HCT116 (cell line): ENCODE measurements at regions not wholly inside any gene's neighbourhood (a gene's known extent, or its start where the extent isn't known, plus 50 kb on each side); places are given as distances from the start of the nearest gene placed in this dataset.

ENCODE experiments used
- ATAC-seq: fragments of 200-7000 bp; cut with Tn5 transposase; 2 replicates; pipeline ENCODE4 v1.9.1; 2020; ENCODE audit warnings: mild to moderate bottlenecking, moderate library complexity
- BruUV-seq: library from RNA; stranded (reverse); fragments of 400-500 nt; replicated peaks from 2 replicates; lab custom pipeline; 2021; lab: Mats Ljungman, UMichigan
- CTCF ChIA-PET: fragments of 300-600 bp; sonication (Branson Sonifier 250); formaldehyde crosslinking; loops from one replicate; lab custom pipeline; 2021; ENCODE audit warnings: antibody characterized with exemption; lab: Charles Lee
- POLR2A ChIA-PET: fragments of 300-600, 350-600 bp; sonication (Branson Sonifier 250); formaldehyde crosslinking; loops from one replicate; lab custom pipeline; 2021; ENCODE audit warnings: antibody characterized with exemption; lab: Charles Lee
- RAD21 ChIA-PET, 2 experiments: fragments of 300-600 bp; sonication (Branson Sonifier 250); formaldehyde crosslinking; loops; one replicate each; lab custom pipeline; 2023; ENCODE audit warnings: low total read pairs in 2 of 2; ENCODE audit not compliant: uncharacterized antibody in 2 of 2, unreplicated experiment in 2 of 2, low non-redundant PET in 1 of 2; lab: Charles Lee
- DNase-seq: peaks from one replicate; pipeline ENCODE4 v3.0.0-alpha.2; 2010; ENCODE audit warnings: low read depth, low spot score
- H2AFZ ChIP-seq: fragments of 200-600 bp; shearing (Covaris generic), sonication (generic); 2 replicates; pipeline ENCODE4 v1.6.1; 2017; ENCODE audit warnings: low read depth, mixed run types, mixed read lengths, antibody characterized with exemption, low read length; ENCODE audit not compliant: poor library complexity, severe bottlenecking
- H3K27ac ChIP-seq: 2 replicates; pipeline ENCODE4 v1.5.1; 2012; ENCODE audit warnings: low read depth, low read length
- H3K27me3 ChIP-seq: fragments of 200-600 bp; sonication (generic); 2 replicates; pipeline ENCODE4 v1.6.1; 2016; ENCODE audit warnings: mixed run types, low read length, mixed read lengths; ENCODE audit not compliant: insufficient read depth
- H3K36me3 ChIP-seq, 2 experiments: fragments of 200-500 bp in 1 of 2; fragments of 200-600 bp in 1 of 2; sonication (Bioruptor generic) in 1 of 2; sonication (generic) in 1 of 2; 2 replicates each; pipeline versions ENCODE4 v1.5.1 to v1.6.1; 2014 to 2016; ENCODE audit warnings: low read length in 2 of 2, inconsistent platforms in 1 of 2, mixed read lengths in 1 of 2, mixed run types in 1 of 2; ENCODE audit not compliant: insufficient read depth in 2 of 2, control insufficient read depth in 1 of 2
- H3K4me1 ChIP-seq, 2 experiments: fragments of 200-600 bp in 1 of 2; sonication (generic) in 1 of 2; 2 replicates each; pipeline versions ENCODE4 v1.5.1 to v1.6.1; 2012 to 2017; ENCODE audit warnings: low read length in 2 of 2, inconsistent platforms in 1 of 2, mild to moderate bottlenecking in 1 of 2, mixed read lengths in 1 of 2, mixed run types in 1 of 2, moderate library complexity in 1 of 2; ENCODE audit not compliant: insufficient read depth in 2 of 2, control insufficient read depth in 1 of 2
- H3K4me2 ChIP-seq: fragments of 200-600 bp; sonication (generic); 2 replicates; pipeline ENCODE4 v1.6.1; 2017; ENCODE audit warnings: mixed run types, low read length, mixed read lengths
- H3K4me3 ChIP-seq, 2 experiments: fragments of 200-600 bp in 1 of 2; sonication (generic) in 1 of 2; replicated peaks in 1 of 2; 2 replicates each; pipeline ENCODE4 v1.5.1; 2011 to 2016; ENCODE audit warnings: low read length in 2 of 2, control low read depth in 1 of 2, low read depth in 1 of 2, mild to moderate bottlenecking in 1 of 2, mixed read lengths in 1 of 2, mixed run types in 1 of 2
- H3K79me2 ChIP-seq: fragments of 200-600 bp; sonication (generic); 2 replicates; pipeline ENCODE4 v1.6.1; 2017; ENCODE audit warnings: mild to moderate bottlenecking, mixed run types, low read length, moderate library complexity, mixed read lengths; ENCODE audit not compliant: insufficient read depth
- H3K9ac ChIP-seq: fragments of 200-600 bp; sonication (generic); 2 replicates; pipeline ENCODE4 v1.6.1; 2016; ENCODE audit warnings: low read length, mixed read lengths
- H3K9me2 ChIP-seq: fragments of 200-600 bp; sonication (generic), shearing (Covaris generic); 2 replicates; pipeline ENCODE4 v1.6.1; 2017; ENCODE audit warnings: mixed run types, mild to moderate bottlenecking, moderate library complexity; ENCODE audit not compliant: insufficient read depth
- H3K9me3 ChIP-seq, 2 experiments: fragments of 200-500 bp in 1 of 2; fragments of 200-600 bp in 1 of 2; sonication (Bioruptor generic) in 1 of 2; sonication (generic) in 1 of 2; 2 replicates each; pipeline ENCODE4 v1.6.1; 2014 to 2017; ENCODE audit warnings: low read length in 2 of 2, mixed read lengths in 2 of 2, inconsistent platforms in 1 of 2, low read depth in 1 of 2, mild to moderate bottlenecking in 1 of 2, mixed run types in 1 of 2, moderate library complexity in 1 of 2; ENCODE audit not compliant: control insufficient read depth in 1 of 2, insufficient read depth in 1 of 2
- H4K20me1 ChIP-seq: fragments of 200-600 bp; sonication (generic), shearing (Covaris generic); 2 replicates; pipeline ENCODE4 v1.6.1; 2017; ENCODE audit warnings: mixed run types, mild to moderate bottlenecking, moderate library complexity; ENCODE audit not compliant: insufficient read depth
- ATF3 ChIP-seq: IDR thresholded peaks from 2 replicates; pipeline ENCODE4 v1.6.1; 2012
- CBX3 ChIP-seq: IDR thresholded peaks from 2 replicates; pipeline ENCODE4 v1.6.1; 2012; ENCODE audit warnings: low read depth
- CEBPB ChIP-seq: IDR thresholded peaks from 2 replicates; pipeline ENCODE4 v1.6.1; 2012; ENCODE audit warnings: low read depth
- EGR1 ChIP-seq: IDR thresholded peaks from 2 replicates; pipeline ENCODE4 v1.6.1; 2012; ENCODE audit warnings: low read depth
- JUND ChIP-seq: IDR thresholded peaks from 2 replicates; pipeline ENCODE4 v1.6.1; 2012
- MAX ChIP-seq: IDR thresholded peaks from 2 replicates; pipeline ENCODE4 v1.6.1; 2012
- POLR2A ChIP-seq: IDR thresholded peaks from 2 replicates; pipeline ENCODE4 v1.7.0; 2011; ENCODE audit warnings: borderline replicate concordance; ENCODE audit not compliant: insufficient read depth, insufficient read length; ENCODE audit errors: extremely low read depth
- POLR2AphosphoS5 ChIP-seq: IDR thresholded peaks from 2 replicates; pipeline ENCODE4 v1.6.1; 2011; ENCODE audit warnings: mild to moderate bottlenecking, low read depth, low read length, moderate library complexity
- RAD21 ChIP-seq: IDR thresholded peaks from 2 replicates; pipeline ENCODE4 v1.6.1; 2012; ENCODE audit warnings: low read depth, mild to moderate bottlenecking
- SP1 ChIP-seq: IDR thresholded peaks from 2 replicates; pipeline ENCODE4 v1.6.1; 2012; ENCODE audit warnings: low read depth
- SRF ChIP-seq: IDR thresholded peaks from 2 replicates; pipeline ENCODE4 v1.6.1; 2012; ENCODE audit warnings: low read depth
- ZFX ChIP-seq: fragments of 450-650 bp; IDR thresholded peaks from 2 replicates; pipeline ENCODE4 v1.6.1; 2017
- ZNF274 ChIP-seq: fragments of 200-500 bp; sonication (Bioruptor generic); IDR thresholded peaks from 2 replicates; pipeline ENCODE4 v1.6.1; 2014; ENCODE audit warnings: mild to moderate bottlenecking, low read depth, low read length, inconsistent platforms
- intact Hi-C: fragments of 100-400 bp; cut with micrococcal nuclease; formaldehyde crosslinking; loops from 2 replicates; pipeline ENCODE4 v1.10.0; 2022
- TF ChIP-seq, protein P1 (sequence below): IDR thresholded peaks from 2 replicates; pipeline ENCODE4 v1.6.1; 2012; ENCODE audit warnings: low read depth
- TF ChIP-seq, protein P2 (sequence below): IDR thresholded peaks from 2 replicates; pipeline ENCODE4 v1.6.1; 2011; ENCODE audit warnings: mild to moderate bottlenecking, low read length, moderate library complexity; ENCODE audit not compliant: insufficient replicate concordance; ENCODE audit errors: extremely low read depth
- TF ChIP-seq, protein P3 (sequence below), 3 experiments: fragments of 200-600 bp in 1 of 3; sonication (generic) in 1 of 3; IDR thresholded peaks in 2 of 3; conservative IDR thresholded peaks in 1 of 3; 2 replicates each; pipeline ENCODE4 v1.5.1; 2012 to 2017; ENCODE audit warnings: low read depth in 2 of 3, low read length in 2 of 3, antibody characterized with exemption in 1 of 3, borderline replicate concordance in 1 of 3, control low read depth in 1 of 3, mild to moderate bottlenecking in 1 of 3, mixed read lengths in 1 of 3, mixed run types in 1 of 3, moderate library complexity in 1 of 3; ENCODE audit not compliant: insufficient read depth in 1 of 3

- intact Hi-C loops, result no loop called here
- BruUV-seq, result no TSS peak
- no peak overlapping the region for H3K4me3 ChIP-seq
- ChIA-PET CTCF (no interaction called here), POLR2A (no interaction called here), RAD21 (no interaction called here)
- no peak overlapping the region for H3K27ac ChIP-seq
- ATAC-seq (no peak), DNase-seq (no peak)
- H3K79me2 ChIP-seq, result no peaks in the 10 kb centered on the region
- no peak overlapping the region for H3K9ac ChIP-seq
- H2AFZ ChIP-seq, result no peak overlapping the region
- TF ChIP-seq MAX (no peak), RAD21 (no peak), SRF (no peak), ZNF274 (no peak), EGR1 (no peak), ATF3 (no peak), SP1 (no peak), CEBPB (no peak), POLR2AphosphoS5 (no peak), JUND (no peak), POLR2A (no peak), ZFX (no peak), CBX3 (no peak)
- TF ChIP-seq, protein P1, sequence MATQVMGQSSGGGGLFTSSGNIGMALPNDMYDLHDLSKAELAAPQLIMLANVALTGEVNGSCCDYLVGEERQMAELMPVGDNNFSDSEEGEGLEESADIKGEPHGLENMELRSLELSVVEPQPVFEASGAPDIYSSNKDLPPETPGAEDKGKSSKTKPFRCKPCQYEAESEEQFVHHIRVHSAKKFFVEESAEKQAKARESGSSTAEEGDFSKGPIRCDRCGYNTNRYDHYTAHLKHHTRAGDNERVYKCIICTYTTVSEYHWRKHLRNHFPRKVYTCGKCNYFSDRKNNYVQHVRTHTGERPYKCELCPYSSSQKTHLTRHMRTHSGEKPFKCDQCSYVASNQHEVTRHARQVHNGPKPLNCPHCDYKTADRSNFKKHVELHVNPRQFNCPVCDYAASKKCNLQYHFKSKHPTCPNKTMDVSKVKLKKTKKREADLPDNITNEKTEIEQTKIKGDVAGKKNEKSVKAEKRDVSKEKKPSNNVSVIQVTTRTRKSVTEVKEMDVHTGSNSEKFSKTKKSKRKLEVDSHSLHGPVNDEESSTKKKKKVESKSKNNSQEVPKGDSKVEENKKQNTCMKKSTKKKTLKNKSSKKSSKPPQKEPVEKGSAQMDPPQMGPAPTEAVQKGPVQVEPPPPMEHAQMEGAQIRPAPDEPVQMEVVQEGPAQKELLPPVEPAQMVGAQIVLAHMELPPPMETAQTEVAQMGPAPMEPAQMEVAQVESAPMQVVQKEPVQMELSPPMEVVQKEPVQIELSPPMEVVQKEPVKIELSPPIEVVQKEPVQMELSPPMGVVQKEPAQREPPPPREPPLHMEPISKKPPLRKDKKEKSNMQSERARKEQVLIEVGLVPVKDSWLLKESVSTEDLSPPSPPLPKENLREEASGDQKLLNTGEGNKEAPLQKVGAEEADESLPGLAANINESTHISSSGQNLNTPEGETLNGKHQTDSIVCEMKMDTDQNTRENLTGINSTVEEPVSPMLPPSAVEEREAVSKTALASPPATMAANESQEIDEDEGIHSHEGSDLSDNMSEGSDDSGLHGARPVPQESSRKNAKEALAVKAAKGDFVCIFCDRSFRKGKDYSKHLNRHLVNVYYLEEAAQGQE, result no peak
- TF ChIP-seq, protein P2, sequence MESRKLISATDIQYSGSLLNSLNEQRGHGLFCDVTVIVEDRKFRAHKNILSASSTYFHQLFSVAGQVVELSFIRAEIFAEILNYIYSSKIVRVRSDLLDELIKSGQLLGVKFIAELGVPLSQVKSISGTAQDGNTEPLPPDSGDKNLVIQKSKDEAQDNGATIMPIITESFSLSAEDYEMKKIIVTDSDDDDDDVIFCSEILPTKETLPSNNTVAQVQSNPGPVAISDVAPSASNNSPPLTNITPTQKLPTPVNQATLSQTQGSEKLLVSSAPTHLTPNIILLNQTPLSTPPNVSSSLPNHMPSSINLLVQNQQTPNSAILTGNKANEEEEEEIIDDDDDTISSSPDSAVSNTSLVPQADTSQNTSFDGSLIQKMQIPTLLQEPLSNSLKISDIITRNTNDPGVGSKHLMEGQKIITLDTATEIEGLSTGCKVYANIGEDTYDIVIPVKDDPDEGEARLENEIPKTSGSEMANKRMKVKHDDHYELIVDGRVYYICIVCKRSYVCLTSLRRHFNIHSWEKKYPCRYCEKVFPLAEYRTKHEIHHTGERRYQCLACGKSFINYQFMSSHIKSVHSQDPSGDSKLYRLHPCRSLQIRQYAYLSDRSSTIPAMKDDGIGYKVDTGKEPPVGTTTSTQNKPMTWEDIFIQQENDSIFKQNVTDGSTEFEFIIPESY, result no peak
- TF ChIP-seq, protein P3, sequence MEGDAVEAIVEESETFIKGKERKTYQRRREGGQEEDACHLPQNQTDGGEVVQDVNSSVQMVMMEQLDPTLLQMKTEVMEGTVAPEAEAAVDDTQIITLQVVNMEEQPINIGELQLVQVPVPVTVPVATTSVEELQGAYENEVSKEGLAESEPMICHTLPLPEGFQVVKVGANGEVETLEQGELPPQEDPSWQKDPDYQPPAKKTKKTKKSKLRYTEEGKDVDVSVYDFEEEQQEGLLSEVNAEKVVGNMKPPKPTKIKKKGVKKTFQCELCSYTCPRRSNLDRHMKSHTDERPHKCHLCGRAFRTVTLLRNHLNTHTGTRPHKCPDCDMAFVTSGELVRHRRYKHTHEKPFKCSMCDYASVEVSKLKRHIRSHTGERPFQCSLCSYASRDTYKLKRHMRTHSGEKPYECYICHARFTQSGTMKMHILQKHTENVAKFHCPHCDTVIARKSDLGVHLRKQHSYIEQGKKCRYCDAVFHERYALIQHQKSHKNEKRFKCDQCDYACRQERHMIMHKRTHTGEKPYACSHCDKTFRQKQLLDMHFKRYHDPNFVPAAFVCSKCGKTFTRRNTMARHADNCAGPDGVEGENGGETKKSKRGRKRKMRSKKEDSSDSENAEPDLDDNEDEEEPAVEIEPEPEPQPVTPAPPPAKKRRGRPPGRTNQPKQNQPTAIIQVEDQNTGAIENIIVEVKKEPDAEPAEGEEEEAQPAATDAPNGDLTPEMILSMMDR (IDR thresholded peaks at IDR 0.05 in 2 of 3, conservative IDR thresholded peaks at IDR 0.05 in 1 of 3; ENCODE audit: borderline replicate concordance in 1 of 3, insufficient read depth in 1 of 3, low read depth in 2 of 3, low read length in 2 of 3), result no peak
- no peaks in the 10 kb centered on the region for H4K20me1 ChIP-seq
- no peaks in the 10 kb centered on the region for H3K4me1 ChIP-seq
- H3K27me3 ChIP-seq, result peaks cover 31% of the 10 kb centered on the region
- H3K9me3 ChIP-seq, result no peaks in the 10 kb centered on the region
- no peaks in the 10 kb centered on the region for H3K36me3 ChIP-seq
- no peaks in the 10 kb centered on the region for H3K9me2 ChIP-seq
- H3K4me2 ChIP-seq, result no peak overlapping the region
Observed at GRCh38 chr16:77133706-77134105, 57.3 kb upstream of the MON1B start.
